ENCODE measurements at regions not wholly inside any gene's neighbourhood (a gene's known extent, or its start where the extent isn't known, plus 50 kb on each side); places are given as distances from the start of the nearest gene placed in this dataset.

GRCh38 chr22:48551061-48551460, 1276.6 kb downstream of the BRD1 start:
- no peak for DNase-seq

DNA sequence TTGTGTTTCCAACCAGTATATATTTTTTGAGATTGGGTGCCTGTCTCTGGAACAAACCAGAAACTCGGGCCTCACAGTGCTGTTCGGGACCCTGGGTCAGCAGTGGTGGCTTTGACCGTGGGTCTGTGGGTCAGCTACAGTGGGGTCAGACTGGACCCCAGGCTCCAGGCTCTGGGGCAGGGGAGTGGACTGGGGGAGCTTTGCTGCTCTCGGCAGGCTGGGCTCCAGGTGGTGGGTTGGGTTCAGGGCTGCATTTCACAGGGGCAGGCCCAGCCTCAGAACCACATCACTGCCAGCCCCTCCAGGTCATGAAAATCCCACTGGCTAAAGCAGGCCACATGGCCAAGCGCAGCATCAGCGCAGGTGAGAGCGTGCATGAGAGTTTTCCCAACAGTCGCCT, 1279.3 kb downstream of the BRD1 start:
- no peak for DNase-seq

- no peak for DNase-seq
Observed at GRCh38 chr22:48547971-48548370, 1279.7 kb downstream of the BRD1 start.

DNA sequence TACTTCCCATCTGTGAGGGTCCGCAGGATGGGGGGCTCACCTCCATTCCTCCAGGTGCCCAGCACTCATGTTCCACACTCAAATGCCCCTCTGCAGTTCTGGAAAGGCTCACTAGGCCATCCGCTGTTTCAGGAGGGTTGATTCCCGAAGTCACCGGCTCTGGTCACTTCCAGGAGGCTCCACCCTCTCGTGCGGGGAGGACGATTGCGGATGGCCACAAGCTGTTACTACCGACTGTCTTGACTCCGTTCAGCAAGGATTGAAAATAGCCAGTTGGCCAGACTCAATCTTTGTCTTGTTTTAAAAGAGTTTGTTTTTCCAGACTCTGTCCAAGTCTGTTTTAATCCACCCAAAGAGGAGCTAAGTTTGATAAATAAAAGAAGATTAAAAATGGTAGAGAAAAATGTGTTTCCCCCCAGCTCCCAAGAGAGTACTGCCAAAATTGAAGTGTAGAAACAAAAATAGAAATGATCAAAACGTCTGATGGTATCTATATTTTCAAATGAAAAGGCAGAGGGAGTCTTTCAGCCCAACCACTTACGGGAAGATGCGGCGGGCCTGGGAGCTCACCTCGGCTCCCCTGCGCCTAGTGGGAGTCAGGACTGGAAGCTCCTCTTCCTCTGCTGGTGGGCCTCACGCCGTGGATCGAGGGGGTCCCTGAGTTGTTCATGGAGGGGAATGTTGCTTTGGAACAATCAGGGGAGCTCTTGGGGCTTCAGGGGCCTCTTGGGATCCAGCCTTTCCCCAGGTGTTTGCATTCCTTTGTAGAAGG, 1280.8 kb downstream of the BRD1 start:
- no peak for DNase-seq

DNA sequence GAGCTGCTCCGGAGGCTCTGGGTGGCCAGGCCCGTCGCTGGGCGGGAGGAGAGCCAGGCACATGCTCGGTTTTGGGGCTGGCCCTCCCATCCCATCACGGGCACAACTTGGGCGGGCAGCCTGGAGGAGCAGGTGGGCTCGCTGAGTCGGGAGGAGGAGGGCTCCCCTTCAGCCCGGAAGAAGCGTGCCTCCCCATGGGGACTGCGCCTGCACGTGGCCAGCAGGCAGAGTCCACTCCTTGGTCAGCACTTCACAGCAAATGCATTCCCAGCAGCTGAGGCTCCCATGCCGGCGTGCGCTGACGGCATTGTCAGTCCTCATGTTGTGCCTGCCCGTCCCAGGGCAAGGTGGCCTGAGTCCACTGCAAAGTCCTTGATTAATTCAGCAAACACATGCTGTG, 1281.7 kb downstream of the BRD1 start:
- DNase-seq, result no peak

GRCh38 chr22:48541401-48542098, 1286.1 kb downstream of the BRD1 start:
- no peak for DNase-seq

DNA sequence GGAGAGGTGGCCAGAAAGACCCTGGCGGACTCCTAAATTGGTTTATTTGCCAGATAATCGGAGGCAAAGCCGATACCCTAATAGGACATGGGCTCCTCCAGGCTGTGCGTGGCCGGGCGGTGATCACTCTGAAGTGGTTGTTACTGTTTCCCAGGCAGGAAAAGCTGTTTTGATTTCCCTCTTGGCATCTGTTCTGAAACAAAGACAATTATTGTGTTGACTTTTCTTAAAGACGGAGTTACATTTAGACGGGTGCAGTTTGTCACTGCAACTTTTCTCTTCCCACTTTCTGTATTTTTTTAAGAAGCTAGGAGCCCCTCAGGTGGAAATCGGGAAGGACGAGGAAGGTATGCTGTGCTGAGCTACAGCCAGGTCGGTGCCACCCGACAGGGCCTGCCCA, 1288.4 kb downstream of the BRD1 start:
- DNase-seq, result no peak

- no peak for DNase-seq
Observed at GRCh38 chr22:48538291-48538820, 1289.3 kb downstream of the BRD1 start.

DNA sequence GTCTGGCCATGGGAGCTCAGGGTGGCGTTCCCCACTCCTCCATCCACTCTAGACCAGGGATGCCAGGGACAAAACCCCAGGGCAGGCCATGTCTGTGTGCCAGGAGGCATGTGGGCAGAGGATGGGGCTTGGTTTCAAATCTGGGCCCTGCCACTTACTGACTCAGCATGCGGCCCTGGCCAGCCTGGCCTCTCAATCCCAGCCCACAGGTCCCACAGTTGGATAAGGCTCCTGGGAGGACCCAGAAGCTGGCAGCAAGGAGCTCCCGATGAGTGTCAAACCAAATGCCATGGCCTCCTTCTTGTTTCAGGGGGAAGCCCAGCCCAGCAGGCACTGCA, 1290.4 kb downstream of the BRD1 start:
- no peak for DNase-seq

DNA sequence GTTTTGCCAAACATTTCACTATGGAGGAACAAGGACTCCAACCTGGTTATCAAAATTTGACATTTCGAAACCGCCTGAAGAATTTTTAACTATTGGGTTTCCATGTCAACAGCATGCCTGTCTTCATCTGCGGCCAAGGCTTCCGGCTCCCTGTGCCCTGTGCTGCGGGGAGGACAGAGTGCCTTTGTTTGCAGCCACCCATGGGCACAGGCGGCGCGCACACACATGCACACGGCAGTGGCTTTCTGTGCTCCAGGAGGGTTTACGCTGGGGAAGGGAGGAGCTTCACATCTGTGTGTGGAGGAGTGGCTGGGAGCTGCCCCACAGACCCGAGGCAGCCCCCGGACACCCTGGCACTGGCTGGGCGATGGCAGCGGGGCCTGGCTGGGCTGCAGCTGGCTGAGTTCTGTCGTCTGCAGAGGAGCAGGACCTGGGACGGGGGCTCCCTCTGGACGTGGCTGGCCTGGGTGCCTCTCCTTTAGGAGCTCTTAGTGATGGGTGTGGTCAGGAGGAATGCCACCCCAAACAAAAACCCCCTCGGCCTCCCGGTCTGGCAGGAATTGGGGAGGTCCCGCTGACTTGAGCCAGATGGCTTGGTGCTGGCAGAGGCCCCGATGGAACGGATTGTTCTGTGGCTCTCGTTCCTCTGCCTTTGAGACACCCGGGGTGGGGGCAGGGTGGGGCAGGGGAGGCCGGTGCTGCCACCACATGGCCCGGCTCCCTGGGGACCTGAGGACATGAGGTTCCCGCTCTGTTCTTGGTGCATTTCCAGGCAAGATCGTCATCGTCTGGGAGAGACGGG, 1290.9 kb downstream of the BRD1 start:
- DNase-seq, result no peak

DNA sequence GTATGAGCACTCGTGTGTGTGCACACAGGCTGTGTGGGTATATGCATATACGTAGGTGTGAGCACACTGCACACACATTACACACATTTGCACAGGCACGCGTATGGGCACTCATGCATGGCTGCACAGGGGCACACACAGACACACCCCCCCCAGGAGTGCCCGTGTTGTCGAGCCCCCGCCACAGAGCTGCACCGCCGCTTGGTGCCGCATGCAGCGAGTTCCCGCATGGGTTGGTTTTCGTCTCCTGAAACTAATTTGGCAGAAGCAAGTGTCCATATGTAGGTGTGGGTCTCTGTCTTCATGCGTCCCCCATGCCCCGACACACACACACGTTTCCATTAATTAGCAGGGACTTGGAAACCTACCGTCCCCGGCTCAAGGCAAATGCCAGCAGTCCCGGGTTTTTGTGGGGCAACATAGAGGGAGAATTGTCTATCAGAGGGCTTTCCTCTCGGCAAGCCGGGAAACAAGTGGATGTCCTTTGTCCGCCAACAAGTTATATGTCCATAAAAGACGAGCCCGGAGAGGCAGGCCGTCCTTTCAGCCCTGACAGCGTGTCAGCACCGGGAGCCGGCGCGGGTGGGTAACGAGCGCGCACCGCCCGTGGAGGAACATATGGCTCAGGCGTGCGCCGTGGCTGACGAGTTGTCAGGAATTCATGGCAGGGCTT, 1291.7 kb downstream of the BRD1 start:
- DNase-seq, result no peak

GRCh38 chr22:48534395-48534958, 1293.2 kb downstream of the BRD1 start:
- DNase-seq, result no peak

DNA sequence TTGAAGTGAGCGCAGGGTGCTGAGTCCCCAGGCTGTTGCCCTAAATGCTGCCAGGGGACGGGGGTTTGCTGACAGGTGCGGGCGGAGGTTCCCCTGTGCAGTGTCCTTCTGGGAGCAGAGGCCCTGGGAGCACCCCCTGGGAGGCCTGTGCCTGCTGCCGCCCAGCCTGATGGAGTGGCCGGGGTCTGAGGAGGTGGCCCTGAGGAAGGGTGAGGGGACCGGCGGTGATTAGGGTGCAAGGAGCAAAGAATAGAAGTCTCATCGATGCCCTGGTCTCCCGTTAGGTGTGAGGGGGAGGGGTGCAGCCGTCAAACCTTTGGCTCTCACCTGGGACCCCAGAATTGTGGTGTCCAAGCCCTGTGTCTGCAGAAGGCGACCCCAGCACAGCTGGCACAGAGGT, 1294.7 kb downstream of the BRD1 start:
- no peak for DNase-seq

- no peak for DNase-seq
Observed at GRCh38 chr22:48531761-48532435, 1295.8 kb downstream of the BRD1 start.

DNA sequence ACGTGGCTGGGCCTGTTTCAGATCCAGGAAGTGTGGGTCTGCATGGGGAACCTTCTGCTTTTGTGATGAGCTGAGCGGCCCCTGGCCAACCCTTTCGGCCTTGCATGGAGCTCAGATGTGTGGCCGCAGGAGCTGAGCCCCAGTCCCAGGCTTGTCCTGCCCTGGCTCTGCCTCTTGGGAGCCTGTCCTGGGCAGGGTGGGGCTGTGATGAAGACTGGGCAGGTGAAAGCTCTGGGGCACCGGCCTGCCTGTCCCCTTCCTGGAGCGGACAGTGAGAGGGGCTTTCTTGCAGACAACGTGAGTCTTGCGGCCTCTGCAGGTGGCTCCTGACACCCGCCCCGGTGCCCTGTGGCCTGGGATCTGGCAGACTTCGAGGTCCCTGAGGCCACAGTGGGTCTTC, 1296.6 kb downstream of the BRD1 start:
- no peak for DNase-seq

GRCh38 chr22:48530666-48531065, 1297.0 kb downstream of the BRD1 start:
- DNase-seq, result no peak

- no peak for DNase-seq
Observed at GRCh38 chr22:48528221-48528915, 1299.3 kb downstream of the BRD1 start.

GRCh38 chr22:48523761-48524160, 1303.9 kb downstream of the BRD1 start:
- no peak for DNase-seq

- DNase-seq, result no peak
Observed at GRCh38 chr22:48523091-48523490, 1304.6 kb downstream of the BRD1 start.

- no peak for DNase-seq
Observed at GRCh38 chr22:48522271-48522670, 1305.4 kb downstream of the BRD1 start.

- no peak for DNase-seq
Observed at GRCh38 chr22:48520884-48521588, 1306.6 kb downstream of the BRD1 start.
